Fibroblast of peridontal ligament (primary cell): ENCODE measurements at regions not wholly inside any gene's neighbourhood (a gene's known extent, or its start where the extent isn't known, plus 50 kb on each side); places are given as distances from the start of the nearest gene placed in this dataset.
"Not testable (repeated sequence)": the region's sequence is repeated elsewhere in the genome, so short reads cannot be mapped to it uniquely, and the experiment has no call there.

Experiments used
- DNase-seq: peaks from one replicate; pipeline ENCODE4 v3.0.0-alpha.2; 2010; ENCODE audit errors: extremely low read depth

GRCh38 chr1:199044191-199044590, 405.4 kb downstream of the PTPRC start:
- DNase-seq: no peak

GRCh38 chr1:199046618-199047017, 407.8 kb downstream of the PTPRC start:
- DNase-seq: peak; percentile 3

- DNase-seq: no peak
Measured at GRCh38 chr1:199054694-199055093, 415.9 kb downstream of the PTPRC start.

- no peak for DNase-seq
Measured at GRCh38 chr1:199057322-199057721, 418.5 kb downstream of the PTPRC start.

- no peak for DNase-seq
Measured at GRCh38 chr1:199058281-199058680, 419.4 kb downstream of the PTPRC start.

GRCh38 chr1:199064971-199065370, 426.1 kb downstream of the PTPRC start:
- no peak for DNase-seq

GRCh38 chr1:199067483-199067882, 428.6 kb downstream of the PTPRC start:
- DNase-seq: no peak

- DNase-seq: no peak
Measured at GRCh38 chr1:199071080-199071479, 432.2 kb downstream of the PTPRC start.

- no peak for DNase-seq
Measured at GRCh38 chr1:199073166-199073565, 434.3 kb downstream of the PTPRC start.

- DNase-seq: no peak
Measured at GRCh38 chr1:199075792-199076191, 437.0 kb downstream of the PTPRC start.

GRCh38 chr1:199079994-199080393, 441.2 kb downstream of the PTPRC start:
- DNase-seq: no peak

GRCh38 chr1:199081739-199082138, 442.9 kb downstream of the PTPRC start:
- DNase-seq: peak; percentile 3

GRCh38 chr1:199082778-199083389, 444.0 kb downstream of the PTPRC start:
- no peak for DNase-seq

GRCh38 chr1:199083680-199084079, 444.8 kb downstream of the PTPRC start:
- DNase-seq: peak; percentile 54

- DNase-seq: peak; percentile 88
Measured at GRCh38 chr1:199084293-199084692, 445.5 kb downstream of the PTPRC start.

- DNase-seq: no peak
Measured at GRCh38 chr1:199085903-199086302, 447.1 kb downstream of the PTPRC start.

- peak; percentile 6 for DNase-seq
Measured at GRCh38 chr1:199087144-199087543, 448.3 kb downstream of the PTPRC start.

- DNase-seq: no peak
Measured at GRCh38 chr1:199089393-199090122, 450.7 kb downstream of the PTPRC start.

GRCh38 chr1:199095628-199096027, 456.8 kb downstream of the PTPRC start:
- not testable (repeated sequence) for DNase-seq

GRCh38 chr1:199096591-199096990, 457.8 kb downstream of the PTPRC start:
- no peak for DNase-seq

GRCh38 chr1:199098468-199098867, 459.6 kb downstream of the PTPRC start:
- no peak for DNase-seq

GRCh38 chr1:199101139-199101538, 462.3 kb downstream of the PTPRC start:
- no peak for DNase-seq

GRCh38 chr1:199101635-199102034, 462.8 kb downstream of the PTPRC start:
- no peak for DNase-seq

GRCh38 chr1:199102239-199102638, 463.4 kb downstream of the PTPRC start:
- no peak for DNase-seq
